Skeletal muscle tissue (tissue), 3 donors: ENCODE measurements at regions not wholly inside any gene's neighbourhood (a gene's known extent, or its start where the extent isn't known, plus 50 kb on each side); places are given as distances from the start of the nearest gene placed in this dataset.

Experiments
- H3K27ac ChIP-seq: one replicate; pipeline ENCODE4 v1.7.0; 2013; ENCODE audit warnings: mild to moderate bottlenecking, low read depth, low read length, inconsistent platforms
- H3K27me3 ChIP-seq, 3 donors: one replicate each; pipeline ENCODE4 v1.7.0; 2013; ENCODE audit warnings: low read length in 3 of 3; ENCODE audit not compliant: control insufficient read depth in 3 of 3, insufficient read depth in 3 of 3
- H3K36me3 ChIP-seq, 3 donors: one replicate each; pipeline ENCODE4 v1.7.0; 2013; ENCODE audit warnings: low read length in 3 of 3; ENCODE audit not compliant: control insufficient read depth in 3 of 3, insufficient read depth in 3 of 3
- H3K4me1 ChIP-seq, 3 donors: one replicate each; pipeline ENCODE4 v1.7.0; 2013; ENCODE audit warnings: low read length in 3 of 3, mild to moderate bottlenecking in 3 of 3; ENCODE audit not compliant: control insufficient read depth in 3 of 3, insufficient read depth in 3 of 3
- H3K4me3 ChIP-seq, 3 donors: one replicate each; pipeline ENCODE4 v1.7.0; 2013; ENCODE audit warnings: low read length in 3 of 3
- H3K9ac ChIP-seq, 3 donors: one replicate each; pipeline ENCODE4 v1.7.0; 2013; ENCODE audit warnings: low read length in 3 of 3, mild to moderate bottlenecking in 3 of 3, moderate library complexity in 2 of 3, low read depth in 1 of 3
- H3K9me3 ChIP-seq, 3 donors: one replicate each; pipeline ENCODE4 v1.7.0; 2013; ENCODE audit warnings: low read length in 3 of 3; ENCODE audit not compliant: control insufficient read depth in 3 of 3
- donor health status: Osteomylitis.

DNA sequence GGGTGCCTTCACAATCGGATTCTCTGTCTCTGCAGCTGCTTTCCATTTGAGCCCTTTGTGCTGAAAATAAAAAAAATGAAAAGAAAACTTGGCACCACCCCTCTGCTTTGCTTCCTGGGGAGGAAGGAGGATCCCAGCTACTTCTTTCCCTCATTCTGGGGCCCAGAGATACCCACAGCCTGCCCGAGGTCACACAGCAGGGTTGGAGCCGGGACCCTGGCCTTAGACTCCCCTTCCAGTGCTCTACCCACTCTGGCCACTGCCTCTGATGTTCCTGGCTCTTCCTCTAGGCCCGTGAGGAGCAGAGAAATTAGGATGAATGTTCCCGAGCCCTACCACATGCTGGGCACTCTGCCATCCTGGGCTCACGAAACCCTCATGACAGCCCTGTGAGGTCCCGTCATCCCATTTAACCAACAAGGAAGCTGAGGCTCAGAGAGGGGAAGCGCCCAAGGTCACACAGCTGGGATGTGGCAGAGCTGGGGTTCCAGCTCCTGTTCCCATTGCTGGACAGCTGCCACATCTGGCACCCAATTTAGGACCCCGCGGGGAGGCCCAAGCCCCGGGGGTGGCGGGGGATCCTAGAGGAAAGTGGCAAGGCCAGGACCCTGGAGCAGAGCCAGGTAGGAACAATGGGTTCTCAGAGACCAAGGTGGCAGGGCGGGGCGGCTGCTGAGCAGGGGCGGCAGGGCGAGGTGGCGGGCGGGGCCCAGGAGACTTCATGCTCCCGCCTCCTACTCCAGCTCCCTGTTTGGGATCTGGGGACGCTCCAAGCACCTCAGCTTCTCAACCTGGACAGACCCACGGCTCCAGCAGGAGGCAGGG is 76.6 kb downstream of the CEBPB start:
- peak overlapping the region in 1 of 3 donors; percentile 33 for H3K9ac ChIP-seq
- H3K27me3 ChIP-seq = no peaks in the 10 kb centered on the region
- H3K4me3 ChIP-seq = no peak overlapping the region
- H3K36me3 ChIP-seq = no peaks in the 10 kb centered on the region
- H3K27ac ChIP-seq = peak overlapping the region; percentile 51
- H3K9me3 ChIP-seq = no peaks in the 10 kb centered on the region
- peaks cover 9 to 14% (median 10%) of the 10 kb centered on the region in 3 donors for H3K4me1 ChIP-seq

DNA sequence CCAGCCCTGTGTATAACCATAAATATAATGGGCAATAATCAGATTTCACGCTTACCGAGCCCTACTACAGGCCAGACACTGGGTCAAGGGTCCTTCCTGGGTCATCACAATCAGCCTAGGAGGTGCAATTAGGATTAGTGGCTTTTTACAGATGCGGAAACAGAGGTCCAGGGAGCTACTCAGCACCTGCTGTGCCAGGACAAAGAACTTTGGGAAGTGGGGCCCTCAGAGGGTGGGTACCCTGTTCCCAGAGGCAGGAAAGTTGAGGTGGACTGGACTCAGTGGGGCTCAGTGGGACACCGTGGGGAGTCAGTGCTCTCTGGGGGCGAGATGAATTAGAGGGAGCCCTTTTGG is 77.2 kb downstream of the CEBPB start:
- peak overlapping the region in 1 of 3 donors; percentile 33 for H3K9ac ChIP-seq
- no peaks in the 10 kb centered on the region for H3K27me3 ChIP-seq
- H3K4me3 ChIP-seq = no peak overlapping the region
- no peaks in the 10 kb centered on the region for H3K9me3 ChIP-seq
- H3K36me3 ChIP-seq = no peaks in the 10 kb centered on the region
- H3K27ac ChIP-seq = no peak overlapping the region
- peaks cover 11 to 20% (median 11%) of the 10 kb centered on the region in 3 donors for H3K4me1 ChIP-seq

DNA sequence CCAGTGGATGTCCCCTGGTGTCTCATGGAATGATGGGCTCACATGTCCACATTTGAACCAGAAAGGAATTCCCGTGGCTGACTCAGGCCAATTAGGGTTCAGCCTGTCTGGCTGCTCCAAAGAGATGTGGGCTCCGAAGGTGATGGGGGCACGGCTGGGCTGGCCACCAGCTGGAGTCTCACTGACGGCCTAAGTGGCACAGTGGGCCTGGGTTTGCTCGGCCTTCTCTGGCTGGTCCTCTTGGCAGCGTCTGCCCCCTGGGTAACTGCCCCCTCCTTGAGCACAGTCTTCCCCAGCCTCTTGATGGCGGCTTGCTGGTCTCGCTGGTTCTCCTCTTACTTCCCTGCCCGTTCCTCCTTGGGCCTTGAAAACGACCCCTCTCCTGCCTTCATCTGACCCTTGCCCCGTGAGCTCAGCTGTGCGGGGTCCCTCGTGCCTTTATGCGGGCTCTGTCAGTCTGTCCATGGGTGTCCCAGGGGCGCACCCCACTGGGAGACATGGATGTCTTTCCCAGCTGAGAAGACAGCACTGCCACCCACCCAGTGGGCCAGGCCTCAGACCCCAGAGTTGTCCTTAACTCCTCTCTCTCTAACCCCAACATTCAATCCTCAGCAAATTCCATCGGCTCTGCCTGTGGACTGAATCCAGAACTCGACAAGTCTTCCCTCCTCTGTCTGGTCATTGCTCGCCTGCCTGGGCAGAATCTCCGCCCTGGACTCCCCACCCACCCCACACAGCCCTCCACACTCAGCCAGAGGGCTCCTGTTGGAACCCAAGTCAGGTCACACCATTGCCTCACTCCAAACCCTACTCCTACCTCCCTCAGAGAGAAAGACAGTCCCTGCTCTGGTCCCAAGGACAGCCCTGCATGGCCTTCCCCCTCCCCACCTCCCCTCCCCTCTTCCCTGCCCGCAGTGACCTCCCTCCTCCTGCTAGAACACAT is 78.7 kb downstream of the CEBPB start:
- Histone ChIP-seq H3K9ac (no peak overlapping the region), H3K4me3 (no peak overlapping the region), H3K4me1 (peaks cover 25 to 35% (median 26%) of the 10 kb centered on the region in 3 donors), H3K27me3 (no peaks in the 10 kb centered on the region), H3K27ac (no peak overlapping the region), H3K36me3 (no peaks in the 10 kb centered on the region), H3K9me3 (no peaks in the 10 kb centered on the region)

GRCh38 chr20:50270034-50270395 is 79.4 kb downstream of the CEBPB start:
- no peaks in the 10 kb centered on the region for H3K9me3 ChIP-seq
- H3K36me3 ChIP-seq = no peaks in the 10 kb centered on the region
- H3K4me3 ChIP-seq = no peak overlapping the region
- H3K4me1 ChIP-seq = peaks cover 25 to 41% (median 31%) of the 10 kb centered on the region in 3 donors
- H3K9ac ChIP-seq = no peak overlapping the region
- no peak overlapping the region for H3K27ac ChIP-seq
- H3K27me3 ChIP-seq = no peaks in the 10 kb centered on the region

DNA sequence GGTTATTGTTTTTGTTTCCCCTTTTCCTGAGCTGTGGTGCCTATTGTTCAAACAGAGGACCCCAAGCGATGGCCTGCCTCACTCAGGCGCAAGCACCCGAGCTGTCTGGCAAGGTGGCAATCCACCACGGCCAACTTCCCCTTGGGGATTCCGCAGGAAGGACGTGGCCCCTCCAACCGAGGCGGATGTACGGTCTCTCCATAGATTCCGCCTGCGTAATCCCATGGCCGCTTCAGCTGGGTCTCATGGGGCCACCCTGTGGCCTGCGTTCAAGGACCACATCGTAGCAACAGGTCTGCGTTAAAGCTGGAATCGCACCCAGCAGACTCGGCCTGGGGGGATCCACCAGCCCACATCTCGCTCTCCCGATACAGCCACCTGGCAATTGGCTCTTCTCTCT is 79.9 kb downstream of the CEBPB start:
- no peaks in the 10 kb centered on the region for H3K36me3 ChIP-seq
- H3K27me3 ChIP-seq = no peaks in the 10 kb centered on the region
- H3K4me1 ChIP-seq = peaks cover 25 to 46% (median 32%) of the 10 kb centered on the region in 3 donors
- H3K4me3 ChIP-seq = no peak overlapping the region
- H3K27ac ChIP-seq = no peak overlapping the region
- H3K9me3 ChIP-seq = no peaks in the 10 kb centered on the region
- H3K9ac ChIP-seq = no peak overlapping the region

DNA sequence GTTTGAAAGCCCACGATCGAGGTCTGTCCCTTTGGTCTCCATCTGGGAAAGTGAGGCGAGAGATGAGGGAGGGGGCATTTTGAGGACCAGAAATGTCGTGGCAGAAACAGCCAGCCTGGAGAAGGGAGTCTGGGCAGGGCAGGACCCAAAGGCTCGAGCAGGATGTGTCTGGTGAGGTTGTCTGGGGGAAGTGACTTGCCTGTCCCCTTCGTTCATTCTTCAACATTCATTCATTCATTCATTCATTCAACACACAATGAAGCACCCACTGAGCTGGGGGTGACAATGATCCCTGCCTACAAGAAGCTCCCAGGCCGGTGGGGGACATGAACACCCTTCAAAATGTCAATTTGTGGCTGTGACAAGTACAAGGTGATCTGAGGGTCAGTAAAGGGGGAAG is 80.5 kb downstream of the CEBPB start:
- Histone ChIP-seq H3K36me3 (no peaks in the 10 kb centered on the region), H3K27ac (no peak overlapping the region)

DNA sequence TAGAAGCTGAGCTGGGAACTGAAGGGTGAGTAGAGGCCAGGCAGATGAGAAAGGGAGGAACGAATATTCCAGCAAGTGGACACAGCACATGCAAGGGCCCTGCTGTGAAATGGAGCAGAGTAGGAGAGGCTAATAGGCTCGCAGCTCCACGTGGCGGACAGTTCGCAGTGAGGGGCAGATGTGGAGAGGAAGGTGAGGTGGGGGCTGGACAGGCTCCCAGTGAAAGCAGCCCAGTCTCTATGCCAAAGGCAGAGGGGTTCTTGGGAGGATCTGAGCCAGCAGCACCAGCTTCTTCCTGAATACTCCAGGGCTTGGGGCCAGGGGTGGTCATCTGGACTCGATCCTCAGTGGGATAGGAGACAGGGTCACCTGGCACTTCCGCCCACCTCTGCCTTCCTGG is 81.0 kb downstream of the CEBPB start:
- H3K4me1 ChIP-seq = peaks cover 28 to 49% (median 34%) of the 10 kb centered on the region in 3 donors
- no peaks in the 10 kb centered on the region for H3K36me3 ChIP-seq
- H3K9me3 ChIP-seq = no peaks in the 10 kb centered on the region
- no peak overlapping the region for H3K4me3 ChIP-seq
- H3K27me3 ChIP-seq = no peaks in the 10 kb centered on the region
- H3K27ac ChIP-seq = no peak overlapping the region
- H3K9ac ChIP-seq = no peak overlapping the region

More for the DNA sequence above, 80.5 kb downstream of the CEBPB start:
- Histone ChIP-seq H3K9me3 (no peaks in the 10 kb centered on the region), H3K9ac (peak overlapping the region in 1 of 3 donors; percentile 6), H3K4me3 (no peak overlapping the region), H3K27me3 (no peaks in the 10 kb centered on the region), H3K4me1 (peaks cover 25 to 47% (median 32%) of the 10 kb centered on the region in 3 donors)

- Histone ChIP-seq H3K27me3 (no peaks in the 10 kb centered on the region), H3K4me3 (no peak overlapping the region), H3K9ac (no peak overlapping the region), H3K36me3 (no peaks in the 10 kb centered on the region), H3K9me3 (no peaks in the 10 kb centered on the region), H3K4me1 (peaks cover 31 to 49% (median 36%) of the 10 kb centered on the region in 3 donors), H3K27ac (peak overlapping the region; percentile 83)
Measured at GRCh38 chr20:50272030-50272723, 81.5 kb downstream of the CEBPB start.

DNA sequence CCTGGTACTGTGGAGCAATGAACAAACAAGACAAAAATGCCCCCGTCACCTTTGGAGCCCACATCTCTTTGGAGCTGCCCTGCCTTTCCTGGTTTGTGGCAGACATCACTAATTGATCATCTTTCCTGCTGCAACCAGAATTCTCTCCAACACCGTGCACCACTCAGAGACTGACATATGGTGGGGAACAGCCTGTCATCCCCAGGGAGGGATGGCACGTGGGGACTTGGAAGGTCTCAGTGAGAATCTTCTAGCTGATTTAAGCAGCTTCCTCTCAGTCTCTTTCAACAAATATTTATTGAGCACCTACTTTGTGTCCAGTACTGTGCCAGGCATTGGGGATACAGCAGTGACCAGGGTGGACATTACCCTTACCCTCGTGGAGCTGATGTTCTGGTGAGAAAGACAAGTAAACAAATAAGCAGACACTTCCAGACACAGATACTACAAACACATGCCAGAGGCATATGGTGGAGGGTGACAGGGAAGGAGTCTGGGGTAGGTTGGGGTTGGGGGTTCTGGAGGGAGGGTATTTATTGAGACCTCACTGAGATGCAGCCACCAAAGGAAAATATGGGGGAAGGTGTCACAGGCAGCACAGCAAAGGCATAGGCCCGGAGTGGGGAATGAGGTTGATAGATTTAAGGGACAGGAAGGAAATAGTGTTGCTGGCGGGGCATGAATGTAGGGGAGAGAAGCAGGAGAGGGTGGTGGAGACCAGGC is 82.3 kb downstream of the CEBPB start:
- peaks cover 36 to 53% (median 42%) of the 10 kb centered on the region in 3 donors for H3K4me1 ChIP-seq
- peak overlapping the region in 1 of 3 donors; percentile 17 for H3K4me3 ChIP-seq
- no peaks in the 10 kb centered on the region for H3K36me3 ChIP-seq
- H3K9me3 ChIP-seq = no peaks in the 10 kb centered on the region
- H3K27me3 ChIP-seq = no peaks in the 10 kb centered on the region
- peak overlapping the region in 1 of 3 donors; percentile 79 for H3K9ac ChIP-seq
- peak overlapping the region; percentile 83 for H3K27ac ChIP-seq
